Transverse colon (tissue), 4 donors: ENCODE measurements at regions not wholly inside any gene's neighbourhood (a gene's known extent, or its start where the extent isn't known, plus 50 kb on each side); places are given as distances from the start of the nearest gene placed in this dataset.

Experiments used
- DNase-seq: peaks from one replicate; pipeline ENCODE4 v3.0.0-alpha.2; 2019
- H3K27ac ChIP-seq, 4 donors: fragments of 200-600 bp; sonication (generic); 2 replicates each; pipeline ENCODE4 v1.5.1; 2016 to 2018; ENCODE audit warnings: inconsistent platforms in 4 of 4
- H3K27me3 ChIP-seq: fragments of 200-600 bp; sonication (generic); 2 replicates; pipeline ENCODE4 v1.5.1; 2017; ENCODE audit warnings: inconsistent platforms
- H3K36me3 ChIP-seq, 4 donors: fragments of 200-600 bp; sonication (generic); 2 replicates each; pipeline ENCODE4 v1.5.1; 2017 to 2019; ENCODE audit warnings: inconsistent platforms in 4 of 4
- H3K4me1 ChIP-seq, 4 donors: fragments of 200-600 bp; sonication (generic); 2 replicates each; pipeline ENCODE4 v1.5.1; 2017 to 2020; ENCODE audit warnings: inconsistent platforms in 4 of 4
- H3K4me3 ChIP-seq, 4 donors: fragments of 200-600 bp; sonication (generic); 1 replicate in 1 of 4; 2 replicates in 3 of 4; pipeline versions ENCODE4 v1.5.1 to v1.6.1; 2017 to 2019; ENCODE audit warnings: inconsistent platforms in 4 of 4
- H3K9me3 ChIP-seq, 2 donors: fragments of 200-600 bp; sonication (generic); 2 replicates each; pipeline ENCODE4 v1.5.1; 2017 to 2019; ENCODE audit warnings: inconsistent platforms in 2 of 2
- CTCF ChIP-seq, 5 experiments: fragments of 200-600 bp in 3 of 5; fragments of 450-650 bp in 2 of 5; sonication (generic) in 3 of 5; IDR thresholded peaks; 1 replicate in 2 of 5; 2 replicates in 3 of 5; pipeline ENCODE4 v1.5.1; 2016 to 2017; ENCODE audit warnings: antibody characterized with exemption in 5 of 5, inconsistent platforms in 3 of 5, mild to moderate bottlenecking in 2 of 5, moderate library complexity in 1 of 5
- EP300 ChIP-seq: sonication (generic); formaldehyde crosslinking; IDR thresholded peaks from one replicate; pipeline ENCODE4 v1.6.1; 2017; ENCODE audit warnings: antibody characterized with exemption, low read depth
- POLR2A ChIP-seq: fragments of 450-650 bp; IDR thresholded peaks from one replicate; pipeline ENCODE4 v1.6.1; 2016; ENCODE audit warnings: antibody characterized with exemption, mild to moderate bottlenecking, moderate library complexity
- POLR2AphosphoS5 ChIP-seq, 3 donors: sonication (generic); formaldehyde crosslinking; IDR thresholded peaks; one replicate each; pipeline ENCODE4 v1.6.1; 2016; ENCODE audit warnings: antibody characterized with exemption in 3 of 3
- WGBS, 2 donors: methylation state at CpG; one replicate each; pipeline ENCODE4 v1.1.5; 2018; ENCODE audit warnings: low coverage in 1 of 2; 5-methylcytosine and 5-hydroxymethylcytosine counted together
- in situ Hi-C, 4 donors: fragments of 200-750 bp; cut with MboI; loops; one replicate each; pipeline versions ENCODE4 v1.15.0 to v1.15.1; 2017; ENCODE audit warnings: low sequenced_read_pairs in 3 of 4, low pct_ligation_motif_present in 1 of 4, low pct_unique_long_range_greater_than_20kb in 1 of 4
- intact Hi-C: fragments of 100-400 bp; cut with DNase I; formaldehyde crosslinking; loops from one replicate; pipeline ENCODE4 v1.15.1; 2023; ENCODE audit warnings: low total_unique reads

GRCh38 chr20:19024296-19025035 lies 188.0 kb upstream of the SLC24A3 start:
- Histone ChIP-seq H3K4me3 (no peak overlapping the region), H3K36me3 (no peaks in the 10 kb centered on the region), H3K27me3 (no peaks in the 10 kb centered on the region), H3K4me1 (peaks cover 0 to 9% (median 0%) of the 10 kb centered on the region in 4 donors), H3K27ac (no peak overlapping the region), H3K9me3 (no peaks in the 10 kb centered on the region)
- TF ChIP-seq POLR2AphosphoS5 (IDR thresholded peaks at IDR 0.05) (no peak), POLR2A (no peak), EP300 (no peak), CTCF (IDR thresholded peaks at IDR 0.05) (no peak)
- in situ Hi-C loops (no loop called here), intact Hi-C loops (no loop called here)
- no peak for DNase-seq
- WGBS, 2 donors: 75 to 79% methylated on average over 11 of the region's 11 CpGs

DNA sequence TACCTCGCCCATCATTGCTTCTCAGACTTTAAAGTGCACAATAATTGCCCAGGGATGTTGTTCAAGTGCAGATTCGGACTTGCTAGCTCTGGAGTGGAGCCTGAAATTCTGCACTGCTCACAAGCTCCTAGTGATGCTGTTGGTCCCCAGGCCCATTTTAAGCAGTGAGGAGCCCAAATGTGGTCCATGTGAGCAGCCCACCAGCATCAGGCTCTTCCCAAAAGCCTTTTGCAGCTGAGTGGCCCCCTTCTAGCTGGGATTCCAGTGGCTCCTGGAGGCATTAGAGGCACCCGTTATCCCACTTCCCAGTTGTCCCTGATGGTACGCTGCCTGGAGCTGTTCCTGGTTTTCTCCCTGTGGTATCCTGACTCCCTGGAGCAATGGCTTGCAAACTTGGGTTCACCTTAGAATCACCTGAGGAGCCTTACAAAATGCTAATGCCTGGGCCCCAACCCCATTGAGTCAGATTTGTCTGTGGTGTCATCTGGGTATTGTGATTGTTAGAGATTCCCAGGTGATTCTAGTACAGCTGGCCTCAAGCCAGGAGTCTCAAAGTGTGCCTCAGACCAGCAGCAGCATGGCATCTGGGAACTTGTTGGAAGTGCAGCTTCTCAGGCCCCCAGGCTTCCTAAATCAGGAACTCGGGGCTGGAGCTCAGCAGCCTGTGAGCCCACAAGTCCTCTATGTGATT lies 186.9 kb upstream of the SLC24A3 start:
- in situ Hi-C loops: no loop called here
- no peaks in the 10 kb centered on the region for H3K36me3 ChIP-seq
- no peaks in the 10 kb centered on the region for H3K27me3 ChIP-seq
- TF ChIP-seq POLR2AphosphoS5 (IDR thresholded peaks at IDR 0.05) (no peak), POLR2A (no peak), EP300 (no peak)
- 80 to 100% methylated on average over 1 to 5 of the region's 5 CpGs for WGBS, 2 donors
- no peak overlapping the region for H3K4me3 ChIP-seq
- intact Hi-C loops: no loop called here
- peaks cover 0 to 9% (median 0%) of the 10 kb centered on the region in 4 donors for H3K4me1 ChIP-seq
- no peak overlapping the region for H3K27ac ChIP-seq
- no peak for DNase-seq
- no peaks in the 10 kb centered on the region for H3K9me3 ChIP-seq

DNA sequence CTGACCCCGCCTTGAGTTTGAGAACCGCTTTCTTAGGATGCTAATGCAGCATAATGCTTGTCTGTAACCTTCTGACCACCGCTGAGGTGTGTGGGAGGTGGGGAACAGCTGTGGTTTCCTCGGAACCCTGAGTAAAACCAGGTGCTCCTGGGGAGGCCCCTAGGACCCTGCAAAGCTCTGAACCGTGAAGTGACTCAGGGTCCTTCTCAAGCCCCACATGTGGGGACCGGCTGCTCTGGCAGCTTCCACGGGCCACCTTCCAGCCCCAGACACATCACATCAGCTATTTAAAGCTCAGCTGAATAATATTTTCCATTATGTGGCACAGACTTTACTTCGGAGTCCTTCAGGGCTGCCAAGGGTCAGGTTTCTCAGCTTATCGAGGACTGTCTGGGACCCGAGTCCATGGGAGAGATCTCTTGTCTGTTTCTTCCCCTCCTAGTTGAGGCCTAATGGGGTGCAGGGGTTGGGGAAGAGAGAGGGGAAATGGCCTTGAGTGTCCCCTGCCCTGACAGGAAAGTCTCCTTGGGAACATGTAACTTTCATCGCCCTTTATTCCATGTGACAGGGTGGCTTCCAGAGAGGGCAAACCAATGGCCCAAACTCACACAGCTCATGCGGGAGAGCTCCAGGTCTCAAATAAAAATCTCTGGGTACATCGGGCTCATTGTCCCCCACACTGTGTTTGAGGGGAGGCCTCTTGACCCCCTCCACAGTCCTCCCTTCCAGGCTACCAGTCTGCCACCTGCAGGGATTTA lies 186.1 kb upstream of the SLC24A3 start:
- DNase-seq: no peak

More for the DNA sequence above, 186.1 kb upstream of the SLC24A3 start:
- Histone ChIP-seq H3K27me3 (no peaks in the 10 kb centered on the region), H3K27ac (peak overlapping the region in 1 of 4 donors; percentile 3), H3K36me3 (no peaks in the 10 kb centered on the region), H3K4me3 (no peak overlapping the region), H3K9me3 (no peaks in the 10 kb centered on the region), H3K4me1 (peaks cover 0 to 9% (median 0%) of the 10 kb centered on the region in 4 donors)
- TF ChIP-seq POLR2AphosphoS5 (IDR thresholded peaks at IDR 0.05): no peak
- no peak for TF ChIP-seq EP300
- TF ChIP-seq CTCF (IDR thresholded peaks at IDR 0.05): no peak
- TF ChIP-seq POLR2A: no peak
- in situ Hi-C loops (no loop called here), intact Hi-C loops (no loop called here)
- WGBS, 2 donors: 74% methylated on average over 13 of the region's 13 CpGs; no CpG with 5 or more reads in 1 of the 2 donors
